Bronchial epithelial cell (primary cell): ENCODE measurements at regions not wholly inside any gene's neighbourhood (a gene's known extent, or its start where the extent isn't known, plus 50 kb on each side); places are given as distances from the start of the nearest gene placed in this dataset.
"Not testable (repeated sequence)": the region's sequence is repeated elsewhere in the genome, so short reads cannot be mapped to it uniquely, and the experiment has no call there.

Source experiments
- DNase-seq: peaks from one replicate; pipeline ENCODE4 v3.0.0-alpha.2; 2010; ENCODE audit warnings: low read depth
- FAIRE-seq: peaks from 2 replicates; lab custom pipeline; 2011; peaks lifted over from hg19 to GRCh38; lab: Jason Lieb, UNC
- H3K27me3 ChIP-seq: 2 replicates; pipeline ENCODE4 v1.5.1; 2011; ENCODE audit warnings: low read length; ENCODE audit not compliant: control insufficient read depth, insufficient read depth
- H3K36me3 ChIP-seq: 2 replicates; pipeline ENCODE4 v1.5.1; 2011; ENCODE audit warnings: low read length; ENCODE audit not compliant: control insufficient read depth, insufficient read depth
- H3K4me3 ChIP-seq: 2 replicates; pipeline ENCODE4 v1.5.1; 2011; ENCODE audit warnings: mild to moderate bottlenecking, low read depth, low read length, control low read depth
- TF ChIP-seq, protein P1 (sequence below): IDR thresholded peaks from 2 replicates; pipeline ENCODE4 v1.5.1; 2011; ENCODE audit warnings: mild to moderate bottlenecking, moderate library complexity, low read length, control low read depth, inconsistent platforms; ENCODE audit not compliant: insufficient read depth, severe bottlenecking

DNA sequence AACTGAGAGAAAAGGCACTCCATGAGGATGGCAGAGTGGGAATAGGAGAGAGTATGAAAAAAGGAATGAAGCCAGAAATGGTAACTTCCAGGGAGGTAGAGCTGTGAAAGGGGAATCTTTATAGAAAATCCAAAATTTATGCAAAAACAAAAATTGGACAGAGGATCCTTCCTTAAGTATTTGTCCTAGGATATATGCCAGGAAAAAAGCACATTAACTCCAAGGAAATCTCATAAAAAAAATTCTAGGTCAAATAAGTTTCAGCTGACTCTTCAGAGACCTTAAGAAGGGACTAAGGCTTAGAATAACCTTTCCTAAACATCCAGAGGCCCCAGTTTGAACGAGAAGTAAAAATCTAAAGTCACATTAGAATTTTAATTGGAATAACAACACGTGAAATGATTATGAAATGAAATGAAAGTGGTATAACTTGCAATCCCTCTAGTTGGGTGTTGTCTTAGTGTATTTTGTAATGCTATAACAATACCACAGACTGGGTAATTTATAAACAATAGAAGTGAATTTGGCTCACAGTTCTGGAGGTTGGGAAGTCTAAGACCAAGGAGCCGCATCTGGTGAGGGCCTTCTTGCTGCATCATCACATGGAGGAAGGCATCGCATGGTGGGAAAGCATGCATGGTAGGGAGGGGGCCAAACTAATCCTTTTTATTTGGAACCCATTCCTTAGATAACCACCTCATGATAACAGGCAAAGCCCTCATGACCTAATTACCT, 145.4 kb upstream of the RXFP1 start:
- DNase-seq (no peak), FAIRE-seq (no peak)
- Histone ChIP-seq H3K27me3 (no peaks in the 10 kb centered on the region), H3K4me3 (no peak overlapping the region), H3K36me3 (no peaks in the 10 kb centered on the region)
- TF ChIP-seq, protein P1, sequence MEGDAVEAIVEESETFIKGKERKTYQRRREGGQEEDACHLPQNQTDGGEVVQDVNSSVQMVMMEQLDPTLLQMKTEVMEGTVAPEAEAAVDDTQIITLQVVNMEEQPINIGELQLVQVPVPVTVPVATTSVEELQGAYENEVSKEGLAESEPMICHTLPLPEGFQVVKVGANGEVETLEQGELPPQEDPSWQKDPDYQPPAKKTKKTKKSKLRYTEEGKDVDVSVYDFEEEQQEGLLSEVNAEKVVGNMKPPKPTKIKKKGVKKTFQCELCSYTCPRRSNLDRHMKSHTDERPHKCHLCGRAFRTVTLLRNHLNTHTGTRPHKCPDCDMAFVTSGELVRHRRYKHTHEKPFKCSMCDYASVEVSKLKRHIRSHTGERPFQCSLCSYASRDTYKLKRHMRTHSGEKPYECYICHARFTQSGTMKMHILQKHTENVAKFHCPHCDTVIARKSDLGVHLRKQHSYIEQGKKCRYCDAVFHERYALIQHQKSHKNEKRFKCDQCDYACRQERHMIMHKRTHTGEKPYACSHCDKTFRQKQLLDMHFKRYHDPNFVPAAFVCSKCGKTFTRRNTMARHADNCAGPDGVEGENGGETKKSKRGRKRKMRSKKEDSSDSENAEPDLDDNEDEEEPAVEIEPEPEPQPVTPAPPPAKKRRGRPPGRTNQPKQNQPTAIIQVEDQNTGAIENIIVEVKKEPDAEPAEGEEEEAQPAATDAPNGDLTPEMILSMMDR, result no peak

DNA sequence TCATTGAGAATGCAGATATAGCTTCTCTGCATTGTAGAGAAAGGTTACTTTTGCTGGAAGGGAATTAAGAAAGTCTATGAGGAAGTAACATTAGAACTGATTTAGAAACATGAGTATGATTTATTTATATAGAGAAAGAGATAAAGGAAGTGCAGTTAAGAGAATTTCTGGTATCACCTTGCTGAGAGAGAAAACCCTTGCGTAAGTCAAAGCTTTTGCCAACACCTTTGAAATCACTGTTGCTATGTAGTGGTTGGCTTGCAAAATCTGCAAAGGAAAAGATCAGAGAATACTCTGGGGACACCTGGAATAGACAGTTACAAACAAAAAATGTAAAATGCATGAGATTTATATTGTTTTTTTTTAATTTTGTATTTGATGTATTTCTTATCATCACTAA, 137.3 kb upstream of the RXFP1 start:
- Histone ChIP-seq H3K36me3 (no peaks in the 10 kb centered on the region), H3K27me3 (no peaks in the 10 kb centered on the region), H3K4me3 (no peak overlapping the region)
- FAIRE-seq (no peak), DNase-seq (no peak)
- TF ChIP-seq, protein P1, result no peak

DNA sequence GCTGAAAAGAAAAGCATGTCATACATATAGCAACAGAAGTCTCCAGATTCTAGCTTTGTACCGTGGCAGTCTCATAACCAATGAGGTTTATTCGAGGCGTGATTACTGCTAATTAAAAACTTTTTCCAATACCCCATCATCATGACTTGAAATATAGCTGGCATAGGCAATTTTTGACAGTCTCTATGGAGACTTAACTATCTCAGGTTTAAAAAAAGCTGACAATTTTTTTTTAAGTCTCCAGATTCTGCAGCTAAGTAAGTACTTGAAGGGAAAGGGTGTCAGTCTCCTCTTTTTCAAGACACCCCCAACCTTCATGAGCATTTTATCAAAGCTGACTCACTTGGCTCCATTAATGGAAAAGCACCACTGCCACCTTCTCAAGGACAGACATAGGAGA, 126.3 kb upstream of the RXFP1 start:
- Histone ChIP-seq H3K4me3 (no peak overlapping the region), H3K27me3 (no peaks in the 10 kb centered on the region), H3K36me3 (no peaks in the 10 kb centered on the region)
- TF ChIP-seq, protein P1, result no peak
- no peak for DNase-seq
- FAIRE-seq, result no peak

DNA sequence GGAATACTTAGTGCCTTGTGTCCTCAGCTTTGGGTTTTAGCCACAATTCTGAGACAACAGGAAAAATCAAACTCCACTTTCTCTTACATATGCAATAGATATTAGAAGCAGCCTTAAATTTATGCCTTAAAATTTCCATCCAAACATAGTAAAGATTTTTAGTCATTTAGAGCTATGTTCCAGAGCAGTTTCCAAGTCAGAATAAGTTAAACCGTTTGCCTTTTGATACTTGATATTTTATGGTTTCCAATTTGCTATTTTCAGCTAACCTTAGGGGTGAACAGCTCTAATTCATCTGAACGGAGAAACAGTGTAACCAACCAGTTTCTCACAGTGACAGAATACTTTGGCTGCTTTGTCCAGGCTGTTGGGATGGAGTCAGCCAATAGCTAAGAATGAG, 125.8 kb upstream of the RXFP1 start:
- TF ChIP-seq, protein P1, result no peak
- Histone ChIP-seq H3K27me3 (no peaks in the 10 kb centered on the region), H3K36me3 (no peaks in the 10 kb centered on the region), H3K4me3 (no peak overlapping the region)
- FAIRE-seq (no peak), DNase-seq (no peak)

DNA sequence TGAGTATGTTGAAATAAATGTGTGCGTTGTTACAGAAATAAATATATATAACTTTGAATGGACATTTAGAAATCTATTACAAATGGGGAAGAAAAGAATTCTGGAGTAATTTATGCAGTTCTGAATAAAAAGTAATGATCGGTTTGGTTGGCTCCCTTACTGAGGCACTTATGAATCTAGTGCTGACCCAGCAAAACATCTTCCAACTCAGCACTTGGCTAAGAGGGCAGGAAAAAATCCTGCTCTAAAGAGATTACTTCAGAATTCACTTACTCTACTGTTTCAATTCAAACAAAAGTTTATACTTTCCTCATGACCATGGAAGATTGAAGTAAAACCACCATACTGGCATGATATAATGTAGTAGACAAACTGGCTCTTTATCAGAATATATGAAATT, 123.9 kb upstream of the RXFP1 start:
- no peaks in the 10 kb centered on the region for H3K27me3 ChIP-seq
- no peaks in the 10 kb centered on the region for H3K36me3 ChIP-seq
- TF ChIP-seq, protein P1, result no peak
- DNase-seq (no peak), FAIRE-seq (no peak)
- no peak overlapping the region for H3K4me3 ChIP-seq

DNA sequence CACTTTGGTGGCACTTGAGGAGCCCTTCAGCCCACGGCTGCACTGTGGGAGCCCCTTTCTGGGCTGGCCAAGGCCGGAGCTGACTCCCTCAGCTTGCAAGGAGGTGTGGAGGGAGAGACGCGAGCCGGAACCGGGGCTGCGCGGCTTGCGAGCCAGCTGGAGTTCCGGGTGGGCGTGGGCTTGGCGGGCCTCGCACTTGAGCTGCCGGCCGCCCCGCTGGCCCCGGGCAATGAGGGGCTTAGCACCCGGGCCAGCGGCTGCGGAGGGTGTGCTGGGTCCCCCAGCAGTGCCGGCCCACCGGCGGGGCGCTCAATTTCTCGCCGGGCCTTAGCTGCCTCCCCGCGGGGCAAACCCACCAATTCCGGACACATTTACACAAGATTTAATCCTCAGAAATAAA, 113.7 kb upstream of the RXFP1 start:
- H3K27me3 ChIP-seq, H3K36me3 ChIP-seq, H3K4me3 ChIP-seq, FAIRE-seq, DNase-seq: not testable (repeated sequence)
